Testis (tissue), 2 donors: ENCODE measurements at regions not wholly inside any gene's neighbourhood (a gene's known extent, or its start where the extent isn't known, plus 50 kb on each side); places are given as distances from the start of the nearest gene placed in this dataset.

Experiments
- DNase-seq: peaks from one replicate; pipeline ENCODE4 v3.0.0-alpha.2; 2019
- H3K27ac ChIP-seq, 2 donors: fragments of 200-600 bp; sonication (generic); one replicate each; pipeline ENCODE4 v1.5.1; 2019
- H3K27me3 ChIP-seq: fragments of 200-600 bp; sonication (generic); one replicate; pipeline ENCODE4 v1.5.1; 2019
- H3K36me3 ChIP-seq: fragments of 200-600 bp; sonication (generic); one replicate; pipeline ENCODE4 v1.5.1; 2017; ENCODE audit warnings: low read depth; ENCODE audit errors: missing control alignments
- H3K4me1 ChIP-seq: fragments of 200-600 bp; sonication (generic); one replicate; pipeline ENCODE4 v1.5.1; 2019
- H3K4me3 ChIP-seq, 2 donors: fragments of 200-600 bp; sonication (generic); one replicate each; pipeline ENCODE4 v1.5.1; 2017 to 2019
- H3K9me3 ChIP-seq: fragments of 200-600 bp; sonication (generic); one replicate; pipeline ENCODE4 v1.5.1; 2017
- CTCF ChIP-seq, 3 experiments: fragments of 450-650 bp in 2 of 3; fragments of 200-600 bp in 1 of 3; sonication (generic) in 1 of 3; IDR thresholded peaks; one replicate each; pipeline ENCODE4 v1.5.1; 2016 to 2019; ENCODE audit warnings: antibody characterized with exemption in 3 of 3, mild to moderate bottlenecking in 2 of 3, moderate library complexity in 1 of 3
- POLR2A ChIP-seq: fragments of 450-650 bp; IDR thresholded peaks from one replicate; pipeline ENCODE4 v1.6.1; 2017; ENCODE audit warnings: antibody characterized with exemption, mild to moderate bottlenecking, moderate library complexity
- WGBS, 2 donors: methylation state at CpG; one replicate each; pipeline ENCODE4 v1.1.5; 2018; 5-methylcytosine and 5-hydroxymethylcytosine counted together
- intact Hi-C: fragments of 100-400 bp; cut with DNase I; formaldehyde crosslinking; loops from one replicate; pipeline ENCODE4 v1.15.1; 2023; ENCODE audit warnings: low total_unique reads

GRCh38 chr3:73950865-73951558 lies 326.3 kb upstream of the PDZRN3 start:
- no peaks in the 10 kb centered on the region for H3K36me3 ChIP-seq
- intact Hi-C loops = no loop called here
- H3K9me3 ChIP-seq = no peaks in the 10 kb centered on the region
- TF ChIP-seq POLR2A (no peak), CTCF (IDR thresholded peaks at IDR 0.05) (no peak)
- no peaks in the 10 kb centered on the region for H3K4me1 ChIP-seq
- no peaks in the 10 kb centered on the region for H3K27me3 ChIP-seq
- whole genome bisulfite sequencing, 2 donors = 63 to 68% methylated on average over 3 to 4 of the region's 4 CpGs
- DNase-seq = no peak
- no peak overlapping the region for H3K4me3 ChIP-seq
- H3K27ac ChIP-seq = no peak overlapping the region

- 88 to 91% methylated on average over 4 of the region's 4 CpGs for WGBS, 2 donors
- TF ChIP-seq CTCF (IDR thresholded peaks at IDR 0.05) (no peak), POLR2A (no peak)
- no peak overlapping the region for H3K27ac ChIP-seq
- intact Hi-C loops = no loop called here
- no peaks in the 10 kb centered on the region for H3K36me3 ChIP-seq
- DNase-seq = no peak
- H3K4me3 ChIP-seq = no peak overlapping the region
- H3K27me3 ChIP-seq = no peaks in the 10 kb centered on the region
- H3K9me3 ChIP-seq = no peaks in the 10 kb centered on the region
- H3K4me1 ChIP-seq = no peaks in the 10 kb centered on the region
Measured at GRCh38 chr3:73945541-73945940, 320.8 kb upstream of the PDZRN3 start.

GRCh38 chr3:73939985-73940384 lies 315.2 kb upstream of the PDZRN3 start:
- TF ChIP-seq CTCF (IDR thresholded peaks at IDR 0.05) = no peak
- TF ChIP-seq POLR2A = no peak
- Histone ChIP-seq H3K4me1 (no peaks in the 10 kb centered on the region), H3K27me3 (no peaks in the 10 kb centered on the region), H3K36me3 (no peaks in the 10 kb centered on the region), H3K4me3 (no peak overlapping the region), H3K27ac (no peak overlapping the region), H3K9me3 (no peaks in the 10 kb centered on the region)
- DNase-seq = no peak
- intact Hi-C loops = no loop called here

- Histone ChIP-seq H3K27ac (no peak overlapping the region), H3K4me1 (no peaks in the 10 kb centered on the region), H3K27me3 (no peaks in the 10 kb centered on the region), H3K36me3 (no peaks in the 10 kb centered on the region), H3K4me3 (no peak overlapping the region), H3K9me3 (no peaks in the 10 kb centered on the region)
- 67 to 69% methylated on average over 3 of the region's 3 CpGs for WGBS, 2 donors
- DNase-seq = no peak
- intact Hi-C loops = no loop called here
- TF ChIP-seq CTCF (IDR thresholded peaks at IDR 0.05) (no peak), POLR2A (no peak)
Measured at GRCh38 chr3:73933585-73933984, 308.8 kb upstream of the PDZRN3 start.

GRCh38 chr3:73927203-73927570 lies 302.4 kb upstream of the PDZRN3 start:
- H3K9me3 ChIP-seq = no peaks in the 10 kb centered on the region
- H3K4me3 ChIP-seq = no peak overlapping the region
- DNase-seq = no peak
- no peaks in the 10 kb centered on the region for H3K27me3 ChIP-seq
- no peaks in the 10 kb centered on the region for H3K36me3 ChIP-seq
- no peaks in the 10 kb centered on the region for H3K4me1 ChIP-seq
- 53 to 62% methylated on average over 4 of the region's 4 CpGs for WGBS, 2 donors
- intact Hi-C loops = no loop called here
- TF ChIP-seq CTCF (IDR thresholded peaks at IDR 0.05) = no peak
- TF ChIP-seq POLR2A = no peak
- H3K27ac ChIP-seq = no peak overlapping the region
